ENCODE measurements at regions not wholly inside any gene's neighbourhood (a gene's known extent, or its start where the extent isn't known, plus 50 kb on each side); places are given as distances from the start of the nearest gene placed in this dataset.

- no peak for DNase-seq (ENCODE audit: low spot score)
These were observed 708.2 kb upstream of the PTPRD start for GRCh38 chr9:11320989-11321388.

- no peak for DNase-seq (ENCODE audit: low spot score)
These were observed 710.7 kb upstream of the PTPRD start for GRCh38 chr9:11323457-11323856.

GRCh38 chr9:11326231-11326630 lies 713.4 kb upstream of the PTPRD start:
- DNase-seq (ENCODE audit: low spot score), result no peak

GRCh38 chr9:11328326-11328725 lies 715.5 kb upstream of the PTPRD start:
- no peak for DNase-seq (ENCODE audit: low spot score)

GRCh38 chr9:11335011-11335410 lies 722.2 kb upstream of the PTPRD start:
- DNase-seq (ENCODE audit: low spot score), result no peak

GRCh38 chr9:11338130-11338529 lies 725.3 kb upstream of the PTPRD start:
- DNase-seq (ENCODE audit: low spot score), result no peak

- no peak for DNase-seq (ENCODE audit: low spot score)
These were observed 727.9 kb upstream of the PTPRD start for GRCh38 chr9:11340654-11341053.

GRCh38 chr9:11347437-11347836 lies 734.6 kb upstream of the PTPRD start:
- DNase-seq (ENCODE audit: low spot score), result no peak

- no peak for DNase-seq (ENCODE audit: low spot score)
These were observed 735.6 kb upstream of the PTPRD start for GRCh38 chr9:11348366-11348765.

GRCh38 chr9:11349187-11349586 lies 736.4 kb upstream of the PTPRD start:
- DNase-seq (ENCODE audit: low spot score), result no peak

GRCh38 chr9:11352612-11353011 lies 739.8 kb upstream of the PTPRD start:
- no peak for DNase-seq (ENCODE audit: low spot score)

GRCh38 chr9:11356067-11356466 lies 743.3 kb upstream of the PTPRD start:
- DNase-seq (ENCODE audit: low spot score), result no peak

- no peak for DNase-seq (ENCODE audit: low spot score)
These were observed 753.9 kb upstream of the PTPRD start for GRCh38 chr9:11366585-11367129.

GRCh38 chr9:11374926-11375325 lies 762.1 kb upstream of the PTPRD start:
- DNase-seq (ENCODE audit: low spot score), result no peak

- no peak for DNase-seq (ENCODE audit: low spot score)
These were observed 789.8 kb upstream of the PTPRD start for GRCh38 chr9:11402621-11403020.

- DNase-seq (ENCODE audit: low spot score), result no peak
These were observed 801.4 kb upstream of the PTPRD start for GRCh38 chr9:11414241-11414640.

GRCh38 chr9:11417782-11418181 lies 805.0 kb upstream of the PTPRD start:
- DNase-seq (ENCODE audit: low spot score), result no peak

- DNase-seq (ENCODE audit: low spot score), result no peak
These were observed 818.7 kb upstream of the PTPRD start for GRCh38 chr9:11431490-11431889.

- no peak for DNase-seq (ENCODE audit: low spot score)
These were observed 819.6 kb upstream of the PTPRD start for GRCh38 chr9:11432361-11432760.

GRCh38 chr9:11443631-11444030 lies 830.8 kb upstream of the PTPRD start:
- DNase-seq (ENCODE audit: low spot score), result no peak

GRCh38 chr9:11457825-11458790 lies 845.3 kb upstream of the PTPRD start:
- DNase-seq (ENCODE audit: low spot score), result peak; percentile 49

- no peak for DNase-seq (ENCODE audit: low spot score)
These were observed 856.9 kb upstream of the PTPRD start for GRCh38 chr9:11469745-11470144.

- DNase-seq (ENCODE audit: low spot score), result no peak
These were observed 858.5 kb upstream of the PTPRD start for GRCh38 chr9:11471321-11471720.

GRCh38 chr9:11500780-11501179 lies 888.0 kb upstream of the PTPRD start:
- no peak for DNase-seq (ENCODE audit: low spot score)

Data from iPS-NIHi11 (cell line).